IMR-90 (cell line): ENCODE measurements at regions not wholly inside any gene's neighbourhood (a gene's known extent, or its start where the extent isn't known, plus 50 kb on each side); places are given as distances from the start of the nearest gene placed in this dataset.
A peak's percentile ranks its signal among the peaks of the same experiment; 100 is the strongest.

ENCODE experiments used
- ATAC-seq: fragments of 200-7000 bp; cut with Tn5 transposase; 2 replicates; pipeline ENCODE4 v1.9.1; 2020; ENCODE audit warnings: low read depth, mild to moderate bottlenecking, moderate library complexity
- BruUV-seq: library from RNA; stranded (reverse); fragments of 400-500 nt; replicated peaks from 2 replicates; lab custom pipeline; 2021; lab: Mats Ljungman, UMichigan
- CTCF ChIA-PET: fragments of 300-600 bp; formaldehyde crosslinking; extraction: SDS; loops from one replicate; lab custom pipeline; 2021; ENCODE audit warnings: antibody characterized with exemption; lab: Yijun Ruan, JAX
- POLR2A ChIA-PET: fragments of 300-600 bp; sonication (Branson Sonifier 250); formaldehyde crosslinking; loops from one replicate; lab custom pipeline; 2022; ENCODE audit warnings: antibody characterized with exemption; ENCODE audit not compliant: unreplicated experiment; lab: Charles Lee
- DNase-seq: peaks from one replicate; pipeline ENCODE4 v3.0.0; 2013
- H2AFZ ChIP-seq: replicated peaks from 2 replicates; pipeline ENCODE3; 2013; ENCODE audit warnings: low read length, mild to moderate bottlenecking; ENCODE audit not compliant: poor library complexity
- H2AK5ac ChIP-seq: 2 replicates; pipeline ENCODE4 v1.6.1; 2013; ENCODE audit warnings: low read depth, low read length, inconsistent platforms
- H2AK9ac ChIP-seq: replicated peaks from 2 replicates; pipeline ENCODE3; 2013; ENCODE audit warnings: mild to moderate bottlenecking, low read depth, low read length, moderate library complexity; ENCODE audit not compliant: poor library complexity
- H2BK120ac ChIP-seq: 2 replicates; pipeline ENCODE4 v1.6.1; 2013; ENCODE audit warnings: low read depth, low read length, inconsistent platforms
- H2BK15ac ChIP-seq: 3 replicates; pipeline ENCODE4 v1.6.1; 2013; ENCODE audit warnings: low read depth, low read length, inconsistent platforms
- H2BK20ac ChIP-seq: 2 replicates; pipeline ENCODE4 v1.6.1; 2013; ENCODE audit warnings: low read depth, mild to moderate bottlenecking, inconsistent platforms, low read length, moderate library complexity
- H2BK5ac ChIP-seq: 2 replicates; pipeline ENCODE4 v1.6.1; 2013; ENCODE audit warnings: mild to moderate bottlenecking, low read depth, low read length, inconsistent platforms; ENCODE audit not compliant: poor library complexity, severe bottlenecking
- H3K14ac ChIP-seq: replicated peaks from 2 replicates; pipeline ENCODE4 v1.6.1; 2013; ENCODE audit warnings: low read depth, low read length, inconsistent platforms
- H3K18ac ChIP-seq: 2 replicates; pipeline ENCODE4 v1.6.1; 2013; ENCODE audit warnings: low read depth, low read length, control low read depth
- H3K23ac ChIP-seq: 2 replicates; pipeline ENCODE4 v1.6.1; 2013; ENCODE audit warnings: low read depth, low read length, inconsistent platforms
- H3K27ac ChIP-seq: 2 replicates; pipeline ENCODE4 v1.5.1; 2013; ENCODE audit warnings: mild to moderate bottlenecking, control low read depth, low read length; ENCODE audit not compliant: insufficient read depth
- H3K27me3 ChIP-seq: 2 replicates; pipeline ENCODE4 v1.6.1; 2013; ENCODE audit warnings: low read length; ENCODE audit not compliant: control insufficient read depth, insufficient read depth
- H3K36me3 ChIP-seq: 2 replicates; pipeline ENCODE4 v1.6.1; 2013; ENCODE audit warnings: low read length, mixed read lengths; ENCODE audit not compliant: control insufficient read depth, insufficient read depth
- H3K4ac ChIP-seq: 2 replicates; pipeline ENCODE4 v1.6.1; 2013; ENCODE audit warnings: low read depth, low read length, inconsistent platforms
- H3K4me1 ChIP-seq: 2 replicates; pipeline ENCODE4 v1.6.1; 2013; ENCODE audit warnings: low read length, mixed read lengths; ENCODE audit not compliant: control insufficient read depth, insufficient read depth
- H3K4me2 ChIP-seq: 2 replicates; pipeline ENCODE4 v1.6.1; 2013; ENCODE audit warnings: low read depth, mild to moderate bottlenecking, control low read depth, low read length, moderate library complexity
- H3K4me3 ChIP-seq: 2 replicates; pipeline ENCODE4 v1.5.1; 2013; ENCODE audit warnings: low read depth, mild to moderate bottlenecking, control low read depth, low read length, moderate library complexity; ENCODE audit not compliant: insufficient read depth
- H3K56ac ChIP-seq: 2 replicates; pipeline ENCODE4 v1.6.1; 2013; ENCODE audit warnings: low read length, inconsistent platforms; ENCODE audit not compliant: insufficient read depth; ENCODE audit errors: extremely low read depth
- H3K79me1 ChIP-seq, 2 experiments: 2 replicates each; pipeline ENCODE4 v1.6.1; 2013; ENCODE audit warnings: low read length in 2 of 2, inconsistent platforms in 1 of 2, low read depth in 1 of 2
- H3K9ac ChIP-seq: 2 replicates; pipeline ENCODE4 v1.6.1; 2013; ENCODE audit warnings: low read depth, low read length, control low read depth
- H3K9me1 ChIP-seq: 2 replicates; pipeline ENCODE4 v1.6.1; 2013; ENCODE audit warnings: low read length, inconsistent platforms; ENCODE audit not compliant: insufficient read depth
- H3K9me3 ChIP-seq: 2 replicates; pipeline ENCODE4 v1.6.1; 2013; ENCODE audit warnings: low read length; ENCODE audit not compliant: control insufficient read depth, insufficient read depth
- H4K20me1 ChIP-seq: 2 replicates; pipeline ENCODE4 v1.6.1; 2013; ENCODE audit warnings: low read length, inconsistent platforms; ENCODE audit not compliant: insufficient read depth
- H4K5ac ChIP-seq: 2 replicates; pipeline ENCODE4 v1.6.1; 2013; ENCODE audit warnings: mild to moderate bottlenecking, low read depth, low read length, control low read depth
- H4K8ac ChIP-seq, 2 experiments: 2 replicates each; pipeline ENCODE4 v1.6.1; 2013; ENCODE audit warnings: low read depth in 2 of 2, low read length in 2 of 2, control low read depth in 1 of 2, inconsistent platforms in 1 of 2
- H4K91ac ChIP-seq: 2 replicates; pipeline ENCODE4 v1.6.1; 2013; ENCODE audit warnings: low read depth, low read length, inconsistent platforms; ENCODE audit not compliant: insufficient read depth
- BHLHE40 ChIP-seq: fragments of 150-350 bp; IDR thresholded peaks from 2 replicates; pipeline ENCODE4 v1.6.1; 2016; ENCODE audit warnings: mild to moderate bottlenecking, low read depth, low read length
- CEBPB ChIP-seq: IDR thresholded peaks from 2 replicates; pipeline ENCODE4 v1.6.1; 2012; ENCODE audit warnings: low read depth, low read length, improper control_type of control experiment
- CHD1 ChIP-seq: IDR thresholded peaks from 2 replicates; pipeline ENCODE4 v1.6.1; 2012; ENCODE audit warnings: low read depth, low read length, improper control_type of control experiment
- CTCF ChIP-seq: conservative IDR thresholded peaks from 2 replicates; pipeline ENCODE4 v1.5.1; 2012; ENCODE audit warnings: mild to moderate bottlenecking, low read depth, low read length, improper control_type of control experiment
- ELK1 ChIP-seq: fragments of 150-350 bp; IDR thresholded peaks from 2 replicates; pipeline ENCODE4 v1.6.1; 2016; ENCODE audit warnings: low read depth, mild to moderate bottlenecking, low read length, moderate library complexity, borderline replicate concordance
- FOS ChIP-seq: fragments of 150-350 bp; IDR thresholded peaks from 2 replicates; pipeline ENCODE4 v1.6.1; 2016; ENCODE audit warnings: low read depth, low read length
- MAFK ChIP-seq: IDR thresholded peaks from 2 replicates; pipeline ENCODE4 v1.6.1; 2012; ENCODE audit warnings: low read depth, low read length, improper control_type of control experiment
- MAZ ChIP-seq: IDR thresholded peaks from 2 replicates; pipeline ENCODE4 v1.6.1; 2012; ENCODE audit warnings: low read depth, mild to moderate bottlenecking, low read length, improper control_type of control experiment, moderate library complexity, borderline replicate concordance
- MXI1 ChIP-seq: IDR thresholded peaks from 2 replicates; pipeline ENCODE4 v1.6.1; 2012; ENCODE audit warnings: low read depth, mild to moderate bottlenecking, low read length, moderate library complexity, borderline replicate concordance
- NFE2L2 ChIP-seq: fragments of 150-350 bp; IDR thresholded peaks from 2 replicates; pipeline ENCODE4 v1.6.1; 2016; ENCODE audit warnings: low read depth, mild to moderate bottlenecking, low read length
- POLR2A ChIP-seq: IDR thresholded peaks from 2 replicates; pipeline ENCODE4 v1.6.1; 2012; ENCODE audit warnings: mild to moderate bottlenecking, low read depth, low read length
- RAD21 ChIP-seq: IDR thresholded peaks from 2 replicates; pipeline ENCODE4 v1.6.1; 2012; ENCODE audit warnings: low read length, improper control_type of control experiment
- RCOR1 ChIP-seq: IDR thresholded peaks from 2 replicates; pipeline ENCODE4 v1.6.1; 2012; ENCODE audit warnings: mild to moderate bottlenecking, low read length, improper control_type of control experiment; ENCODE audit not compliant: insufficient replicate concordance
- RFX5 ChIP-seq: IDR thresholded peaks from 2 replicates; pipeline ENCODE4 v1.8.0; 2012; ENCODE audit warnings: low read depth, mild to moderate bottlenecking, low read length, moderate library complexity
- SMC3 ChIP-seq: fragments of 150-350 bp; IDR thresholded peaks from 2 replicates; pipeline ENCODE4 v1.6.1; 2016; ENCODE audit warnings: low read depth, mild to moderate bottlenecking, antibody characterized with exemption, low read length, moderate library complexity
- USF2 ChIP-seq: fragments of 150-350 bp; IDR thresholded peaks from 2 replicates; pipeline ENCODE4 v1.6.1; 2017; ENCODE audit warnings: mild to moderate bottlenecking, antibody characterized with exemption, low read length, low read depth
- dilution Hi-C: fragments of 300-500 bp; cut with HindIII; formaldehyde crosslinking; loops from one replicate; pipeline ENCODE4 v1.14.3; 2018; ENCODE audit warnings: low sequenced_read_pairs; ENCODE audit not compliant: unreplicated experiment
- in situ Hi-C: fragments of 300-500 bp; cut with MboI; formaldehyde crosslinking; loops from 3 replicates; pipeline ENCODE4 v1.14.3; 2019; ENCODE audit warnings: low sequenced_read_pairs, inconsistent platforms, mixed read lengths
- intact Hi-C: fragments of 100-400 bp; cut with micrococcal nuclease; formaldehyde crosslinking; loops from 2 replicates; pipeline ENCODE4 v1.10.0; 2022

GRCh38 chr20:51987812-51988211, 185.5 kb upstream of the SALL4 start:
- peak overlapping the region; percentile 52 for H3K18ac ChIP-seq
- H3K4me1 ChIP-seq = peaks cover 9% of the 10 kb centered on the region
- H2AK5ac ChIP-seq = no peak overlapping the region; the same call in 1 of the 2 replicates
- no peaks in the 10 kb centered on the region for H3K9me3 ChIP-seq
- no peaks in the 10 kb centered on the region for H3K79me1 ChIP-seq
- H3K27me3 ChIP-seq = no peaks in the 10 kb centered on the region
- H2BK15ac ChIP-seq = no peak overlapping the region
- no peak overlapping the region for H2AFZ ChIP-seq
- H4K20me1 ChIP-seq = no peaks in the 10 kb centered on the region
- ChIA-PET POLR2A (no interaction called here), CTCF (interaction anchor here (1.1 kb wide), 1 partner anchor 58 kb away, joined by 9 read pairs; no protein-coding TSS in a partner anchor)
- ATAC-seq = no peak
- H3K9ac ChIP-seq = no peak overlapping the region
- no peak overlapping the region for H3K4me2 ChIP-seq
- no peak overlapping the region for H2AK9ac ChIP-seq
- no peaks in the 10 kb centered on the region for H3K36me3 ChIP-seq
- no peak overlapping the region for H3K4me3 ChIP-seq
- H4K91ac ChIP-seq = no peak overlapping the region
- dilution Hi-C loops = no loop called here
- no peak overlapping the region for H3K27ac ChIP-seq
- no peak overlapping the region for H3K23ac ChIP-seq
- in situ Hi-C loops = no loop called here
- TF ChIP-seq MAFK (no peak), SMC3 (no peak), CEBPB (no peak), POLR2A (no peak), RFX5 (no peak), USF2 (no peak), NFE2L2 (no peak), MXI1 (no peak), FOS (no peak), BHLHE40 (no peak), CHD1 (no peak), CTCF (no peak), RCOR1 (no peak), RAD21 (no peak), MAZ (no peak), ELK1 (no peak)
- peak overlapping the region; percentile 42; the same call in 1 of the 2 replicates for H4K5ac ChIP-seq
- H3K56ac ChIP-seq = no peak overlapping the region
- H4K8ac ChIP-seq = no peak overlapping the region
- no TSS peak for BruUV-seq
- no peak for DNase-seq
- intact Hi-C loops = no loop called here
- H3K9me1 ChIP-seq = 0 out of 2 replicates have a peak, but pooled peaks cover 3% of the 10 kb centered on the region
- H2BK5ac ChIP-seq = no peak overlapping the region
- H3K4ac ChIP-seq = peak overlapping the region; percentile 43; the same call in 1 of the 2 replicates
- H2BK20ac ChIP-seq = 0 out of 2 replicates have a peak overlapping the region, but pooled peaks have one; percentile 6
- no peak overlapping the region for H3K14ac ChIP-seq
- H2BK120ac ChIP-seq = no peak overlapping the region
